SU-DHL-6 (cell line): ENCODE measurements at regions not wholly inside any gene's neighbourhood (a gene's known extent, or its start where the extent isn't known, plus 50 kb on each side); places are given as distances from the start of the nearest gene placed in this dataset.

Source experiments
- CTCF ChIP-seq: fragments of 200-600 bp; sonication (generic); IDR thresholded peaks from one replicate; pipeline ENCODE4 v1.5.1; 2017; ENCODE audit warnings: antibody characterized with exemption, mild to moderate bottlenecking, low read length, moderate library complexity; ENCODE audit not compliant: insufficient read depth, poor library complexity, severe bottlenecking
- EZH2phosphoT487 ChIP-seq: fragments of 200-600 bp; sonication (generic), shearing (Covaris generic); conservative IDR thresholded peaks from 2 replicates; pipeline ENCODE4 v1.6.1; 2018; ENCODE audit warnings: mild to moderate bottlenecking, antibody characterized with exemption, low read length, moderate library complexity, mixed read lengths

- TF ChIP-seq CTCF: no peak
- TF ChIP-seq EZH2phosphoT487: no peak
Observed at GRCh38 chr1:87665151-87665550, 336.5 kb downstream of the LMO4 start.
